ENCODE measurements at regions not wholly inside any gene's neighbourhood (a gene's known extent, or its start where the extent isn't known, plus 50 kb on each side); places are given as distances from the start of the nearest gene placed in this dataset.

GRCh38 chr18:68475883-68476282, 239.0 kb downstream of the TMX3 start:
- intact Hi-C loops (cut with DNase I): no loop called here
- H3K9me3 ChIP-seq: no peaks in the 10 kb centered on the region
- 87 to 88% (median 88%) methylated on average over 3 of the region's 3 CpGs for WGBS, 3 donors
- no peak overlapping the region for H3K4me3 ChIP-seq
- TF ChIP-seq, protein P1, sequence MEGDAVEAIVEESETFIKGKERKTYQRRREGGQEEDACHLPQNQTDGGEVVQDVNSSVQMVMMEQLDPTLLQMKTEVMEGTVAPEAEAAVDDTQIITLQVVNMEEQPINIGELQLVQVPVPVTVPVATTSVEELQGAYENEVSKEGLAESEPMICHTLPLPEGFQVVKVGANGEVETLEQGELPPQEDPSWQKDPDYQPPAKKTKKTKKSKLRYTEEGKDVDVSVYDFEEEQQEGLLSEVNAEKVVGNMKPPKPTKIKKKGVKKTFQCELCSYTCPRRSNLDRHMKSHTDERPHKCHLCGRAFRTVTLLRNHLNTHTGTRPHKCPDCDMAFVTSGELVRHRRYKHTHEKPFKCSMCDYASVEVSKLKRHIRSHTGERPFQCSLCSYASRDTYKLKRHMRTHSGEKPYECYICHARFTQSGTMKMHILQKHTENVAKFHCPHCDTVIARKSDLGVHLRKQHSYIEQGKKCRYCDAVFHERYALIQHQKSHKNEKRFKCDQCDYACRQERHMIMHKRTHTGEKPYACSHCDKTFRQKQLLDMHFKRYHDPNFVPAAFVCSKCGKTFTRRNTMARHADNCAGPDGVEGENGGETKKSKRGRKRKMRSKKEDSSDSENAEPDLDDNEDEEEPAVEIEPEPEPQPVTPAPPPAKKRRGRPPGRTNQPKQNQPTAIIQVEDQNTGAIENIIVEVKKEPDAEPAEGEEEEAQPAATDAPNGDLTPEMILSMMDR (IDR thresholded peaks at IDR 0.05): no peak
- H3K27me3 ChIP-seq: no peaks in the 10 kb centered on the region
- H3K36me3 ChIP-seq: no peaks in the 10 kb centered on the region
- DNase-seq: no peak
- H3K27ac ChIP-seq: no peak overlapping the region
- no peaks in the 10 kb centered on the region for H3K4me1 ChIP-seq (ENCODE audit: insufficient read depth)

DNA sequence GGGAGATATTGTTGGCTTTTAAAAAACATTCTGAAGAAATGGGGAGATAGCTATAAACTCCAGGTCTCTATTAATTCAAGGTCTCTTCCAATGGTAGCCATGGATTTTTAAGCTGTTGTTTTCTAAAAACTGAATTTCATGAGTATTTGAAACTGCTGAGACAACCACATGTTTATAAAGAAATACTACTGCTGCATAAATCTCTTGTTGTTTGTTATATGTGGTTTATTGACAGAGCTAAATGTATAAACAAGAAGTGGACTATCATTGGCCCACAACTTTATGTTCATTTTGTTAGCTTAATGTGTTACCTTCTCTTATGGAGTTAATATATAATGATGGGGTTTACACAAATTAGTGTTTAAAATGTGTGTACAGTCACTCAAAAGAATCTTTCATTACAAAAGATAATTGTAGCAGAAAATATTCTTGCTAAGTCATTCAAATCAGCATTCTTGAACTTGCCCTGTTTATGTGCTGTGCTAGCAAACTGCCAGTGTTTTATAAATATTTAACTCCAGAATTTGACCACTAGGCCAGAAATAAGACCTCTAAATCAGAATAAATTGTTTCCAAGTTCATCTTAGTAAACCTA, 242.1 kb downstream of the TMX3 start:
- Histone ChIP-seq H3K27ac (no peak overlapping the region), H3K27me3 (no peaks in the 10 kb centered on the region), H3K4me3 (no peak overlapping the region), H3K36me3 (no peaks in the 10 kb centered on the region), H3K4me1 (ENCODE audit: insufficient read depth) (no peaks in the 10 kb centered on the region), H3K9me3 (no peaks in the 10 kb centered on the region)
- DNase-seq: no peak
- intact Hi-C loops (cut with DNase I): no loop called here
- TF ChIP-seq EP300 (IDR thresholded peaks at IDR 0.05) (no peak), POLR2A (IDR thresholded peaks at IDR 0.05) (no peak)
- TF ChIP-seq, protein P1 (IDR thresholded peaks at IDR 0.05): no peak

DNA sequence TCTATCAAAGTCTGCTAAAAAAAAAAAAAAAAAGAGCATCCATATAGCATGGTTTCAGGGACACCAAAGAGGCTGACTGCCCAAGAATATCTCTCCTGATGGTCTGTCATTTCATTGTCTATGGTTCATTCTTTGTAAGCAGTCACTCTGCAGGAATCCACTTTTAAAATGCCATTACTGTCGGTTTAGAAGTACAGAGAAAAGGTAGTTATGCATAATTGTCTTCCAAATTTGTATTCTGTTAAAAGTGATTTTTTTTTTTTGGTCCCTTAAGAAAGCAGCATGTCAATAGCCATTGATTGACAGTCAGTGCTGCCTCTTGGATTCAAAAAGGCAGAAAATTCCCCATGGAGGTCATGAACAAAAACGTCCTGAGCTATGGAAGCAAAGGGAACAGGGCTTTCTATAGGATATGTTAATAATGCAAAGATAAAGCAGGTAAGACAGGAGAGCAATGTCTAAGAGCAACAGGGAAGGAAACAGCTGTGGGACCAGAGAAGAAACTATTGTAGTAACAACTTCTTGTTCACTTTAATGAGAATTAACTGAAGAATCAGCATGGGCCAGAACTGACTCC, 245.8 kb downstream of the TMX3 start:
- Histone ChIP-seq H3K4me1 (ENCODE audit: insufficient read depth) (no peaks in the 10 kb centered on the region), H3K4me3 (no peak overlapping the region), H3K27ac (no peak overlapping the region), H3K9me3 (no peaks in the 10 kb centered on the region), H3K36me3 (no peaks in the 10 kb centered on the region), H3K27me3 (no peaks in the 10 kb centered on the region)
- intact Hi-C loops (cut with DNase I): no loop called here
- no peak for DNase-seq
- 33 to 63% (median 44%) methylated on average over 2 of the region's 2 CpGs for WGBS, 3 donors
- no peak for TF ChIP-seq EP300 (IDR thresholded peaks at IDR 0.05)
- TF ChIP-seq POLR2A (IDR thresholded peaks at IDR 0.05): no peak
- TF ChIP-seq, protein P1 (IDR thresholded peaks at IDR 0.05): no peak

- Histone ChIP-seq H3K27ac (no peak overlapping the region), H3K27me3 (no peaks in the 10 kb centered on the region), H3K36me3 (no peaks in the 10 kb centered on the region), H3K4me1 (ENCODE audit: insufficient read depth) (no peaks in the 10 kb centered on the region), H3K9me3 (no peaks in the 10 kb centered on the region), H3K4me3 (no peak overlapping the region)
- DNase-seq: no peak
- TF ChIP-seq EP300 (IDR thresholded peaks at IDR 0.05): no peak
- TF ChIP-seq, protein P1 (IDR thresholded peaks at IDR 0.05): no peak
- no peak for TF ChIP-seq POLR2A (IDR thresholded peaks at IDR 0.05)
- WGBS, 3 donors: 77% methylated on average over 4 of the region's 4 CpGs
- intact Hi-C loops (cut with DNase I): no loop called here
Measured at GRCh38 chr18:68467957-68468356, 247.0 kb downstream of the TMX3 start.

Measured in ovary (tissue), 7 donors.